Esophagus squamous epithelium (tissue), 4 donors: ENCODE measurements at regions not wholly inside any gene's neighbourhood (a gene's known extent, or its start where the extent isn't known, plus 50 kb on each side); places are given as distances from the start of the nearest gene placed in this dataset.

ENCODE experiments used
- POLR2A ChIP-seq, 4 donors: fragments of 450-650 bp; IDR thresholded peaks; one replicate each; pipeline ENCODE4 v1.6.1; 2017; ENCODE audit warnings: antibody characterized with exemption in 4 of 4, mild to moderate bottlenecking in 4 of 4, moderate library complexity in 3 of 4
- TF ChIP-seq, protein P1 (sequence below), 6 experiments: fragments of 450-650 bp in 4 of 6; fragments of 200-600 bp in 2 of 6; sonication (generic) in 2 of 6; IDR thresholded peaks; one replicate each; pipeline ENCODE4 v1.5.1; 2016 to 2019; ENCODE audit warnings: antibody characterized with exemption in 6 of 6, mild to moderate bottlenecking in 4 of 6, moderate library complexity in 4 of 6

DNA sequence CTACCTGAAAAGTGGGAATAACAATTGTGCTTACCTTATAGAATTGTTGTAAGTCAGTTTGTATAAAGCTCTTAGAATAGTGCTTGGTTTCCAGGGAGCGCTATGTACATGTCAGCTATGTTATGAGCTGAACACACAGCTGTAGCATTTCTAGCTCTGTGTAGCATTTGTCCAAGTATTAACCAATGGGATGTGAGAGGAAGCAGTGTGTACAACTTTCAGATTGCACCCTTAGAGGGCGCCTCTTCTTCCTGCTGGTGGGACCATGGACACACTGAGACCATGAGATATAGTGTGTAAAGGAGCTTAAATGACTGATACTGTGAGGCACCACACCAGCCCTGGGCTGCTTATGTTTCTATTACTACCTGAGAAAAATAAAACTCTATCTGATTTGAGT lies 380.2 kb downstream of the LNPK start:
- TF ChIP-seq, protein P1, sequence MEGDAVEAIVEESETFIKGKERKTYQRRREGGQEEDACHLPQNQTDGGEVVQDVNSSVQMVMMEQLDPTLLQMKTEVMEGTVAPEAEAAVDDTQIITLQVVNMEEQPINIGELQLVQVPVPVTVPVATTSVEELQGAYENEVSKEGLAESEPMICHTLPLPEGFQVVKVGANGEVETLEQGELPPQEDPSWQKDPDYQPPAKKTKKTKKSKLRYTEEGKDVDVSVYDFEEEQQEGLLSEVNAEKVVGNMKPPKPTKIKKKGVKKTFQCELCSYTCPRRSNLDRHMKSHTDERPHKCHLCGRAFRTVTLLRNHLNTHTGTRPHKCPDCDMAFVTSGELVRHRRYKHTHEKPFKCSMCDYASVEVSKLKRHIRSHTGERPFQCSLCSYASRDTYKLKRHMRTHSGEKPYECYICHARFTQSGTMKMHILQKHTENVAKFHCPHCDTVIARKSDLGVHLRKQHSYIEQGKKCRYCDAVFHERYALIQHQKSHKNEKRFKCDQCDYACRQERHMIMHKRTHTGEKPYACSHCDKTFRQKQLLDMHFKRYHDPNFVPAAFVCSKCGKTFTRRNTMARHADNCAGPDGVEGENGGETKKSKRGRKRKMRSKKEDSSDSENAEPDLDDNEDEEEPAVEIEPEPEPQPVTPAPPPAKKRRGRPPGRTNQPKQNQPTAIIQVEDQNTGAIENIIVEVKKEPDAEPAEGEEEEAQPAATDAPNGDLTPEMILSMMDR (IDR thresholded peaks at IDR 0.05), result no peak
- TF ChIP-seq POLR2A (IDR thresholded peaks at IDR 0.05), result no peak
